PC-3 (cell line): ENCODE measurements at regions not wholly inside any gene's neighbourhood (a gene's known extent, or its start where the extent isn't known, plus 50 kb on each side); places are given as distances from the start of the nearest gene placed in this dataset.

Experiments
- ATAC-seq: fragments of 200-7000 bp; cut with Tn5 transposase; 2 replicates; pipeline ENCODE4 v1.9.1; 2020; ENCODE audit warnings: mild to moderate bottlenecking, moderate library complexity
- BruUV-seq: library from RNA; stranded (reverse); fragments of 400-500 nt; replicated peaks from 2 replicates; lab custom pipeline; 2021; lab: Mats Ljungman, UMichigan
- CTCF ChIA-PET: fragments of 300-600 bp; sonication (Branson Sonifier 250); formaldehyde crosslinking; loops from one replicate; lab custom pipeline; 2022; ENCODE audit warnings: antibody characterized with exemption; lab: Charles Lee
- POLR2A ChIA-PET: fragments of 300-600 bp; sonication (Branson Sonifier 250); formaldehyde crosslinking; loops from one replicate; lab custom pipeline; 2022; ENCODE audit warnings: antibody characterized with exemption; ENCODE audit not compliant: unreplicated experiment; lab: Charles Lee
- DNase-seq: peaks from one replicate; pipeline ENCODE4 v3.0.0-alpha.2; 2015
- H2AFZ ChIP-seq: fragments of 300-600 bp; sonication (generic); 2 replicates; pipeline ENCODE4 v1.6.0; 2016; ENCODE audit warnings: antibody characterized with exemption, low read length
- H3F3A ChIP-seq: fragments of 300-600 bp; sonication (generic); one replicate; pipeline ENCODE4 v1.6.0; 2017; ENCODE audit warnings: antibody characterized with exemption, low read length, control low read depth, mild to moderate bottlenecking; ENCODE audit not compliant: unreplicated experiment
- H3K27ac ChIP-seq: fragments of 300-600 bp; sonication (generic); 2 replicates; pipeline ENCODE4 v1.5.1; 2016; ENCODE audit warnings: mild to moderate bottlenecking, low read length
- H3K27me3 ChIP-seq: fragments of 300-600 bp; sonication (generic); 2 replicates; pipeline ENCODE4 v1.6.1; 2016; ENCODE audit warnings: low read length, mixed read lengths
- H3K36me3 ChIP-seq: fragments of 300-600 bp; sonication (generic); 2 replicates; pipeline ENCODE4 v1.6.1; 2016; ENCODE audit warnings: low read depth, mixed run types, low read length, mixed read lengths
- H3K4me1 ChIP-seq: fragments of 300-600 bp; sonication (generic); 2 replicates; pipeline ENCODE4 v1.5.1; 2016; ENCODE audit warnings: low read length; ENCODE audit not compliant: insufficient read depth
- H3K4me2 ChIP-seq: fragments of 300-600 bp; sonication (generic); 2 replicates; pipeline ENCODE4 v1.6.0; 2016; ENCODE audit warnings: low read length
- H3K4me3 ChIP-seq: fragments of 300-600 bp; sonication (generic); 2 replicates; pipeline ENCODE4 v1.5.1; 2016; ENCODE audit warnings: mild to moderate bottlenecking, low read length, mixed read lengths
- H3K79me2 ChIP-seq: fragments of 300-600 bp; sonication (generic); 2 replicates; pipeline ENCODE4 v1.6.1; 2017; ENCODE audit warnings: low read length, mixed read lengths
- H3K9ac ChIP-seq: fragments of 300-600 bp; sonication (generic); 2 replicates; pipeline ENCODE4 v1.6.0; 2016; ENCODE audit warnings: mild to moderate bottlenecking, low read length
- H3K9me2 ChIP-seq: fragments of 300-600 bp; sonication (generic); replicated peaks from 2 replicates; pipeline ENCODE4 v1.6.1; 2016; ENCODE audit warnings: mixed run types, low read length, mixed read lengths
- H3K9me3 ChIP-seq: fragments of 300-600 bp; sonication (generic); 2 replicates; pipeline ENCODE4 v1.6.1; 2016; ENCODE audit warnings: low read length, mixed read lengths
- H4K20me1 ChIP-seq: fragments of 300-600 bp; sonication (generic); 2 replicates; pipeline ENCODE4 v1.6.1; 2016; ENCODE audit warnings: low read length, mixed read lengths
- CTCF ChIP-seq: fragments of 300-600 bp; sonication (generic); conservative IDR thresholded peaks from 2 replicates; pipeline ENCODE4 v1.5.1; 2017; ENCODE audit warnings: antibody characterized with exemption, low read depth, mild to moderate bottlenecking, low read length
- EZH2 ChIP-seq: fragments of 300-600 bp; sonication (generic); IDR thresholded peaks from one replicate; pipeline ENCODE4 v1.6.1; 2017; ENCODE audit warnings: antibody characterized with exemption, mild to moderate bottlenecking, low read length; ENCODE audit not compliant: unreplicated experiment
- EZH2phosphoT487 ChIP-seq: fragments of 300-600 bp; sonication (generic); IDR thresholded peaks from 2 replicates; pipeline ENCODE4 v1.6.1; 2018; ENCODE audit warnings: mild to moderate bottlenecking, antibody characterized with exemption, low read length, borderline replicate concordance
- intact Hi-C: fragments of 100-400 bp; cut with micrococcal nuclease; formaldehyde crosslinking; loops from 2 replicates; pipeline ENCODE4 v1.9.0; 2023

- no peaks in the 10 kb centered on the region for H3K4me1 ChIP-seq
- peak; percentile 28 for DNase-seq
- no peak overlapping the region for H2AFZ ChIP-seq
- ChIA-PET POLR2A (no interaction called here), CTCF (no interaction called here)
- no peak for TF ChIP-seq EZH2
- TF ChIP-seq CTCF = no peak
- TF ChIP-seq EZH2phosphoT487 = no peak
- H3K9ac ChIP-seq = no peak overlapping the region
- no peaks in the 10 kb centered on the region for H3K9me2 ChIP-seq
- intact Hi-C loops = no loop called here
- H3K27me3 ChIP-seq = no peaks in the 10 kb centered on the region
- no TSS peak for BruUV-seq
- no peaks in the 10 kb centered on the region for H3K36me3 ChIP-seq
- H3K9me3 ChIP-seq = no peaks in the 10 kb centered on the region
- H3K4me3 ChIP-seq = no peak overlapping the region
- no peak overlapping the region for H3K4me2 ChIP-seq
- no peaks in the 10 kb centered on the region for H3K79me2 ChIP-seq
- H3F3A ChIP-seq = no peaks in the 10 kb centered on the region
- no peaks in the 10 kb centered on the region for H4K20me1 ChIP-seq
- no peak overlapping the region for H3K27ac ChIP-seq
- no peak for ATAC-seq
Observed at GRCh38 chr18:29979881-29980280, 1062.7 kb downstream of the DSC3 start.

- Histone ChIP-seq H3K27me3 (no peaks in the 10 kb centered on the region), H2AFZ (no peak overlapping the region), H3K36me3 (no peaks in the 10 kb centered on the region), H3K4me2 (no peak overlapping the region), H4K20me1 (no peaks in the 10 kb centered on the region), H3F3A (no peaks in the 10 kb centered on the region), H3K9me3 (no peaks in the 10 kb centered on the region), H3K9ac (no peak overlapping the region), H3K4me3 (no peak overlapping the region), H3K4me1 (no peaks in the 10 kb centered on the region), H3K79me2 (no peaks in the 10 kb centered on the region), H3K27ac (no peak overlapping the region), H3K9me2 (no peaks in the 10 kb centered on the region)
- ChIA-PET CTCF (no interaction called here), POLR2A (no interaction called here)
- TF ChIP-seq CTCF = no peak
- ATAC-seq (no peak), DNase-seq (no peak)
- no TSS peak for BruUV-seq
- intact Hi-C loops = loop anchor here (10.0 kb wide), 1 partner anchor 305 kb away; no protein-coding TSS in a partner anchor
Observed at GRCh38 chr18:29969876-29970275, 1072.7 kb downstream of the DSC3 start.

- peak; percentile 28 for DNase-seq
- H3K79me2 ChIP-seq = no peaks in the 10 kb centered on the region
- no peak overlapping the region for H3K4me3 ChIP-seq
- BruUV-seq = no TSS peak
- H3K9me2 ChIP-seq = no peaks in the 10 kb centered on the region
- H3F3A ChIP-seq = no peaks in the 10 kb centered on the region
- no peaks in the 10 kb centered on the region for H3K36me3 ChIP-seq
- intact Hi-C loops = loop anchor here (10.0 kb wide), 1 partner anchor 312 kb away; no protein-coding TSS in a partner anchor
- peak; percentile 67 for ATAC-seq
- no peak overlapping the region for H3K4me2 ChIP-seq
- H2AFZ ChIP-seq = no peak overlapping the region
- H4K20me1 ChIP-seq = no peaks in the 10 kb centered on the region
- no peak overlapping the region for H3K27ac ChIP-seq
- no peaks in the 10 kb centered on the region for H3K9me3 ChIP-seq
- no peak overlapping the region for H3K9ac ChIP-seq
- POLR2A ChIA-PET = no interaction called here
- CTCF ChIA-PET = no interaction called here
- H3K4me1 ChIP-seq = 0 out of 2 replicates have a peak, but pooled peaks cover 3% of the 10 kb centered on the region
- TF ChIP-seq EZH2 (no peak), CTCF (no peak), EZH2phosphoT487 (no peak)
- no peaks in the 10 kb centered on the region for H3K27me3 ChIP-seq
Observed at GRCh38 chr18:29962579-29962978, 1080.0 kb downstream of the DSC3 start.
